ENCODE measurements at regions not wholly inside any gene's neighbourhood (a gene's known extent, or its start where the extent isn't known, plus 50 kb on each side); places are given as distances from the start of the nearest gene placed in this dataset.
A peak's percentile ranks its signal among the peaks of the same experiment; 100 is the strongest.
"Not testable (repeated sequence)": the region's sequence is repeated elsewhere in the genome, so short reads cannot be mapped to it uniquely, and the experiment has no call there.

DNA sequence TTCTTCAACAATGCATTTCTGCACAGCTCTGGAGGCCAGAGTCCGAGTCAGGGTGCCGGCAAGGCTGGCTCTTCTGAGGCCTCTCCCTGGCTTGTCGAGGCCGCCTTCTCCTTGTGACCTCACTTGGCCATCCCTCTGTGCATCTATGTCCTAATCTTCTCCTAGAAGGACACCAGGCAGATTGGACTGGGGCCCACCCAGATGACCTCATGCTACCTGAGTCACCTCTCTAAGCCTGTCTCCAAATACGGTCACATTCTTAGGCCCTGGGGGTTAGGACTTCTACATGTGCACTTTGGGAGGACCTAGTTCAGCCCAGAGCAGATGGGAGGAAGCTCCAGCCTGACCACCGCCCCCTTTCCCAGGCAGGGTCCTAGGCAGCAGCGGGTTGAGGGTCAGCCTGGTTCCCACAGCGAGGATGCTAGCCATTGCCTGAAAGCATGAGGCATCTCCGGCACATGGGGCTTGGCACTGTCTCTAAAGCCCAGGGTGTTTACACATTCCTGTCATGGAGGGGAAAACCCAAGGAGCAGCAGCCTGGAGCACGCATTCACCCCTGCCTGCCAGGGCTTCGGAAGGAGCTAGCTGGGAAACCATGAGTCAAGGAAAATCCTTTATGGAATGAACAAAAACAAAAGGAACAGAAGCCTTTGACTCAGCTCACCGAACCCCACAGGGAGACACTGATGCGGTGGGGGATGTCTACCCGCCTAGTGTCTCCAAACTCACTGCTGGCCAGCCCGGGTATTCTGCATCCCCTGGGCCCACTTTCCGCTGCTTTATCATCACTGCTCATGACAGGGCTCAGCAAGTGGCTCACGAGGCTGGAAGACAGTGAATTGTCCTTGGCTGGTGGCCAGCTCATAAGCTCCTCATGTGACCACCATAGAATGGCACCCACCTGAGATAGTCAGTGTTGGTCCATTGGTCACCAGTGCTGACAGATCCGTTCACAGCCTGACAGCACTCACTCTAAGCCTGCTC, 140.2 kb upstream of the ZNF469 start:
- not testable (repeated sequence) for DNase-seq, ATAC-seq

GRCh38 chr16:88243921-88244320, 138.8 kb upstream of the ZNF469 start:
- not testable (repeated sequence) for ATAC-seq, DNase-seq

DNA sequence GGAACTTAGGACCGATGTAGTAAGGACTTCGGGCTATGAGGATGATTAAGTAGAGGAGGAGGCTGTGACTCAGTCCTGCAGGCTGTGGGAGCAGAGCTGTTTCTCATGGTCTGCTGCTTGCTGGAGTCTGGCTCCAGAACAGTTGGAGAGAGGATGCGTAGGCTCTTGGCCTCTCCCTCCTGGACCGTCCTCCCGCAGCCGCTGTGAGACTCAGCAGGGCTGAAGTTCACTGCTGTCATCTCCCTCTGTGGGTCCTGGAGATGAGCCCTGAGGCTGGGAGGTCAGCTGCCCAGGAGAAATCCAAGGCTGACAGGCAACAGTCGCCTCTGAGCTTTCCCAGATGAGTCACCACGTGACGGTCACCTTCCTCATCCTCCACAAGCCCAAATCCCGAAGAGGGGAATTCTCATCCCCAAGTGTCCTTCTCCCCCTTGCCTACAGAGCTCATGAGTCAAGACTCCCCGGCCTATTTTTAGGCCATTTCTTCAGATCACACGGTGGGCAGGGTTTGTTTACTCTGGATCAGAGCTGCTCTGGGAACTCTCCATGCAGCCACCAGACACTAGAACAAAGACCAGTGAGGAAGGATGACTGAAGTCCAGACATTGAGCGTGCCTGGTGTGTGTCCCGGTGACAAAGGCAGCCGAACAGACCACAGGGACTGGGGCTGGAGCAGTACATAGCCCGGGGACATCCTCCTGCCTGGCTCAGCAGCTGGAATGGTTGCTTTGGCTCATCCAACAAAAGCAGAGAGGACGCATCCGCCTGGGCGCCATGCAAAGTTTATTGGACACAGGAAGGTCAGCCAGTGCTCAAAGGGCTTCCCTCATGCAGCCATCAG, 137.3 kb upstream of the ZNF469 start:
- not testable (repeated sequence) for DNase-seq, ATAC-seq

DNA sequence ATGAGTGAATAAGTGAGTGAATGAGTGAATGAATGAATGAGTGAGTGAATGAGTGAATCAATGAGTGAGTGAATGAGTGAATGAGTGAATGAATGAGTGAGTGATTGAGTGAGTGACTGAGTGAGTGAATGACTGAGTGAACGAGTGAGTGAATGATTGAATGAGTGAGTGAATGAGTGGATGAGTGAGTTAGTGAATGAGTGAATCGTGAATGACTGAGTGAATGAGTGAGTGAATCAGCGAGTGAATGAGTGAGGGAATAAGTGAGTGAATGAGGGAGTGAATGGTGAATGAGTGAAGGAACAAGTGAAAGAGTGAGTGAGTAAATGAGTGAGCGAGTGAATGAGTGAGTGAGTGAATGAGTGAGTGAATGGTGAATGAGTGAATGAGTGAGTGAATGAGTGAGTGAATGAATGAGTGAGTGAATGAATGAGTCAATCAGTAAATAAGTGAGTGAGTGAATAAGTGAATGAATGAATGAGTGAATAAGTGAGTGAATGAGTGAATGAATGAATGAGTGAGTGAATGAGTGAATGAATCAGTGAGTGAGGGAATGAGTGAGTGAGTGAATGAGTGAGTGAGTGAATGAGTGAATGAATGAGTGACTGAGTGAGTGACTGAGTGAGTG, 135.7 kb upstream of the ZNF469 start:
- not testable (repeated sequence) for ATAC-seq

DNA sequence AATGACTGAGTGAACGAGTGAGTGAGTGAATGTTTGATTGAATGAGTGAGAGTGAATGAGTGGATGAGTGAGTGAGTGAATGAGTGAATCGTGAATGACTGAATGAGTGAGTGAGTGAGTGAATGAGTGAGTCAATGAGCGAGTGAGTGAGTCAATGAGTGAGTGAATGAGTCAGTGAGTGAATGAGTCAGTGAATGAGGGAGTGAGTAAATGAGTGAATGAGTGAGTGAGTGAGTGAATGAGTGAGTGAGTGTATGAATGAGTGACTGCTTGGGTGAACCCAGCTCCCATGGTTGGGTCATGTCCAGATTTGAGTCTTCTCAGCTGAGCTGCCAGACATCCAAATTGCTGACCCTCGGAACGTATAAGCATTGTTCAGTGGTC, 135.2 kb upstream of the ZNF469 start:
- ATAC-seq: peak; percentile 53
- DNase-seq: not testable (repeated sequence)

More for the DNA sequence above, 135.7 kb upstream of the ZNF469 start:
- not testable (repeated sequence) for DNase-seq

DNA sequence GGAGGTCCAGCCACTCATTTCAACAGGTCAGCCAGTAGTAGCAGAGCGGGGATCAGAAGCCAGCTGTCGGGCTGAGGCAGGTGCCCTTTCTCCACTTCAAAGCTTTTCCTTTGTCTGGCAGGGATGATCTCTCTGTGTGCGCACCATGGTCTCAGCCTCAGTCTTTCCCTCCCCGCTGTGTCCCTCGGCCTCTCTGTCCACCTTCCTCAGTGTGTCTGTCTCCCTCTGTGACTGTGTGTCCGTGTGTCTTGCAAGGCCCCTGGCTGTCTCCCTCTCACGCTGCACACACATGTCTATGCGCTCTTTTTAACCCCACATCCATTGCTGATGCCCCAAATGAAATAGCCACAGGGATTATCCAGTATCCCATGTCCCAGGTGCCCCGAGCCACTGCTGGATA, 134.0 kb upstream of the ZNF469 start:
- peak; percentile 36 for ATAC-seq

DNA sequence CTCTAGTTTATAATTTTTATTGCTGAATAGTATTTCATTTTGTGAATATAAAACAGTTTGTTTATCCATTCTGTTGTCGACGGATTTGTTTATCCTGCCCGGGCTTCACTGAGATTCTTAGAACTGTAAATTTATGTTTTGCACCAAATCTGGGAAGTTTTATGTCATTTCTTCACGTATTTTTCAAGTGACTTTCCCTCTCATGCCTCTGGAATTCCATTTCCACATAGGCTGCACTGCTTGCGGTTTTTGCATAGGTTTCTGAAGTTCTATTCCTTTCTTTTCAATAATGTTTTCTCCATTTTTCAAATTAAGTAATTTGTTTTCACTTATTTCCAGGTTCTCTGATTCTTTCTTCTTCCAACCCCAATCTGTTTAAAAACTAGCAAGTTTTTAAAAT, 132.4 kb upstream of the ZNF469 start:
- not testable (repeated sequence) for ATAC-seq, DNase-seq

More for the DNA sequence above, 134.0 kb upstream of the ZNF469 start:
- DNase-seq: not testable (repeated sequence)

- ATAC-seq, DNase-seq: not testable (repeated sequence)
Measured at GRCh38 chr16:88252057-88252794, 130.5 kb upstream of the ZNF469 start.

DNA sequence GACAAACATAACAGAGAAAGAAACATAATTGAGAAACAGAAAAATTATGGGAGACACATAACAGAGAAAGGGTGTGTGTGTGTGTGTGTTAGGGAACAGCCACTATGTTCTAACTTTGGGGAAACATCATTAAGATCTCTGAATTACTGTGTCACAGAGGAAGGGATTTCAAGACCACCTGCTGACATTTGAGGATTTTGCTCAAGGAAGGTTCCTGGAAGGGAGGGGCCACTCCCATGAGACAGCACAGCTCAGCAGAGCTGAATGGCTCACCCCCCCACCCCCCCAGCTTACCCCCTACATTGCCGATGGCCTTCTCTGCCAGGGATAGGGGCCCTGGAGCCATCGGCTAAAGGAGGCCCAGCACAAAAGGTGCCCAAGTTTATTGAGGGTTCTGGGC, 124.6 kb upstream of the ZNF469 start:
- not testable (repeated sequence) for DNase-seq, ATAC-seq

DNA sequence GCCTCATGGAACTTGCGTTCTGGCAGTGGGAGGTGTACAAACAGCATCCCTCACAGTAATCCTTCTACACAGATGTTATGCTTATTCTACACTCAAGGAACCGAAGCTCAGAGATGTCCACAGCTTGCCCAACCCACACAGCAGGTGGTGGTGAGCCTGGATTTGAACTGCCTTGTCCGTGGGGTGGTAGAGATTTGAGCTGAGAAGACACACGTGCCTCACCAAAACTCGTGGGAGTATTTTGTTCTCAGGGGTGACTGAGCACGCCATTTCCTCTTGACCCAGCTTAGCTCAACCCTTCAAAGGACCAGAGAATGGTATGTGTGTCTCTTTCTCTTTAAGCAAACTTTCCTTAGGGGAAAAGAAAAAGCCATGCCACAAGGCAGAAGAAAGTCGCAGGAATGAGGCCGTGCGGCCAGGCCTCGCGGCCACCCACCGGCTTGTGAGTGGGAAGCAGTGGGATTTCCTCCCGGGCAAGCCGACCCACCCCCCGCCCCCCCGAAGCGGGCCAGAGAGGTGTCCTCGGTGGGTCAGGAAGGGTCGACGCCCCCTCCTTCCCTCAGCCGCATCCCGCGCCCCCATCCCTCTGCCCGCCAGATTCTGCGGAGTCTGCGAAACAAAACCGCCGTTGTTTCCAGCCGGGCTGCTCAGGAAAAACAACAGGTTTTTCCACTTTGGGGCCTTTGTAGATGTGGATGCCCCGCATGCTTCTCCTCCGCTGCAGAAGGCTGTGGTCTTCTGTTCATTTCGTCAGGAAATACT, 123.8 kb upstream of the ZNF469 start:
- DNase-seq, ATAC-seq: not testable (repeated sequence)

GRCh38 chr16:88259538-88259937, 123.2 kb upstream of the ZNF469 start:
- not testable (repeated sequence) for DNase-seq, ATAC-seq

DNA sequence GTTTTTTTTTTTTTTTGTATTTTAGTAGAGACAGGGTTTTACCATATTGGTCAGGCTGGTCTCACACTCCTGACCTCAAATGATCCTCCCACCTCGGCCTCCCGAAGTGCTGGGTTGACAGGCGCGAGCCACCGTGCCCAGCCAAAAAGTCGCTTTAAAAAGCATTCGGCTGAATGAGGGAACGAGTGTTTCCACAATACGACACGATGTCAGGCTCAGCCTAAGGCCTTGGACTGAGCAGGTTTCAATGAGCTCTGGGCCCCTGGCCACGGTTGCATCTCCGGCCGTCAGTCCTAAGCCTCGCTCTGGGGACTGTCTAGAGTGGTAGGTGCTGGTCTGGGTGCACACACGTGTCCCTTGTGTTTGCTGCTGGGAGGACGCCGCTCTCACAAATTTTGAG, 122.6 kb upstream of the ZNF469 start:
- not testable (repeated sequence) for DNase-seq, ATAC-seq

DNA sequence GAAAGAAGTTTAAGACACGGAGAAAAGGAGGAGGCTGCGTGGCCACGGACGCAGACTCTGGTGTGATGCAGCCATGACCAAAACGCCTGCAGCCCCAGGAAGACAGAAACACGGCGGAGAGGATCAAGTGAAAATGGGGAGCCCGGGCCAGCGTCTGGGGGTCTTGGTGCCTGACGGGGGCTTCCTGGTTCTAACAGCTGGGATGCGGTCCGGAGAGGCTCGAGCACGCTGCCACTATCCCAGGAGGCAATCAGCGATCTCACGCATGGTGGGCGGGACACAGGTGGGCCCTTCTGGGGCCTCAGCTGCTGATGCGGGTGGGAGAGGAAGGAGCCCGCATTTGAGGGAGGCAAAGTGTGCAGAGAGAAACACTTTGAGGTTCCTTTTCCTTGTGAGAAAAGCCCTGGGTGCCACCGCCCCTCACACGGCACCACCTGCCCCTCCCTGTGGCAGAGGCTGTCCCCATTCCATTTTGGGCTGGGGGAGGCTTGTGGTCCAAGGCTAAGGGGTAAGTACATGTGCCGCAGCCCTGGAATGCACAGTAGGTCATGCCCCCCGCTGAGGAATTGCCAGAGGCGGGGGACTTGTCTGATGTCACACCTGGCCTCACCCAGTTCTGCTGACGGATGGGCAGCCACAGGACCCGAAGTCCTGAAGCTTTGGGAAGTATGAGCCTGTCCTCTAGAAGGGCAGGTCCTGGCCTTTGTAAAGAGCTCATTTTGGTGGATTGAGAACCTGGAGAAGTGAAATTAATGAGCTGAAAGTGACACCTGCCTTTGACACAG, 121.7 kb upstream of the ZNF469 start:
- not testable (repeated sequence) for ATAC-seq, DNase-seq

DNA sequence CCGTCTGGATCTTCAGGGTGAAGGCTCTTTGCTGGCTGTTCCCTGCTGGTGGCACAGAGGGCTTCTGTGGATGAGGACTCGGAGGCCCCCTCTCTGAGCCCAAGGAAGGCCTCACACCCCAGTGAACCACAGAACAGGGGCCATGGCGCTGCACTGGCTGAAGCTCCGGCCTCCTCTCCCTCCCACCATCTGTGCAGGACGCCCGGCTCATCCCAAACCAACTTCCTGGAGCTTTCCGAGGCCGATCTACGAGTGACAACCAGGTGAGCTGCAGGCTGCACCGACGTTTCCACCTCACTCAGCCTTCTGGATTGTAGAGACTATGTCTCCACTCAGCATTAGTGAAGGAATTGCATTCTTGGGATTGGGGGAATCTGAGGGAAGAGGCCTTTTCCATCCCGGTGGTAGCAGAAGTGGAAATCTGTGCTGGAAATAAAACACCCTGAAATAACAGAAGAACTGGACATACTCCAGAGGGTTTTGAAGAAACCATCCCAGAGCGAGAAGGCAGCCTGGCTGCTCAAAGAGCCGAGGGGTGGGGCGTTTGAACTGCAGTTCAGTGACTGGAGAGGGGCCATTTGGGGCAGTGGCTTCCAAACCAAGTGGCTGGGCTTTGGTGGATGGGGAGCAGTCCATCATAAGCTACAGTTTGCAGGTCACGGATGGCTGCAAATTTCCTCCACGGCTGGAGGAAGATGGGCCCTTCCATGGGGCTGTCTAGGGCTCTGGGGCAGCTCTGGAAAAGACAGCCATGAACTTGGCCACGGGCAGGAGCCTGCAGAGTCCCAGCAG, 120.7 kb upstream of the ZNF469 start:
- ATAC-seq, DNase-seq: not testable (repeated sequence)

GRCh38 chr16:88262858-88263563, 119.7 kb upstream of the ZNF469 start:
- not testable (repeated sequence) for DNase-seq

GRCh38 chr16:88263681-88264287, 119.0 kb upstream of the ZNF469 start:
- ATAC-seq, DNase-seq: not testable (repeated sequence)

More at GRCh38 chr16:88262858-88263563, 119.7 kb upstream of the ZNF469 start:
- not testable (repeated sequence) for ATAC-seq

DNA sequence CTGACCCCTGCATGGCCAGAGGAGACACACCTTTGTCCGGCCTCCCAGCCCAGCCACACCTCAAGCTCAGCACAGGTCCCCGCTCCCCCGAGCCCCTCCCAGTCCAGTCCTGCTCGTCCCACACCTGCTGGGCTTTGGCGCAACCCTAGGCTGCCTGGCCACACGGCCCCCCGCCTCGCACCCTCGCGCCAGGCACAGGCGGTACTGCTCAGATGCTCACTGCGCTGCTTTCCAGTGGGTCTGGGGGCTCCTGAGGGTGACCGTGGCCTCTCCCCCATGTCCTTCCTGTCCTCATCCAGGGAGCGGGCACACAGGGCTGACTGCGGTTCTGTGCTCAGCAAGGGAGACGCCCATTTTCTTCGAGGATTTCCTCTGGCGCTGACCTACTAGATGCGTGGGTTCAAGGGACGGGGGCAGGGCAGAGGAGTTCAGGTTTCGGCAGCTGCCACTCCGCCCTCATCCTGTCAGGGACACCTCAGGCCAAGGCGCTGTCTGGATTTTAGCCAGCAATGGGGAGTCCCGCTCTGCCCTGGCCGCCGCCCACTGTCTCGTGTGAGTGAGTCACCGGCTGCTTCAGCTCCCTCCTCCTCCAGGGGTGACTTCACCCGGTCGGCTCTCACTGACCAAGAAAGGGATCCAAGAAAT, 118.0 kb upstream of the ZNF469 start:
- DNase-seq (peak; percentile 78), ATAC-seq (peak; percentile 91)

Measured in stimulated activated naive CD8-positive, alpha-beta T cell treated with anti-CD3 and anti-CD28 coated beads, Interleukin-15, Interleukin-2, amounts not matched to agents 100 U/mL and 50 U/mL, for 24 hours (primary cell).